ENCODE measurements at regions not wholly inside any gene's neighbourhood (a gene's known extent, or its start where the extent isn't known, plus 50 kb on each side); places are given as distances from the start of the nearest gene placed in this dataset.

GRCh38 chr15:87631093-87631492 is 625.4 kb downstream of the NTRK3 start:
- DNase-seq (ENCODE audit: low read depth in 2 of 2), result no peak

GRCh38 chr15:87628311-87628710 is 628.2 kb downstream of the NTRK3 start:
- DNase-seq (ENCODE audit: low read depth in 2 of 2), result no peak

DNA sequence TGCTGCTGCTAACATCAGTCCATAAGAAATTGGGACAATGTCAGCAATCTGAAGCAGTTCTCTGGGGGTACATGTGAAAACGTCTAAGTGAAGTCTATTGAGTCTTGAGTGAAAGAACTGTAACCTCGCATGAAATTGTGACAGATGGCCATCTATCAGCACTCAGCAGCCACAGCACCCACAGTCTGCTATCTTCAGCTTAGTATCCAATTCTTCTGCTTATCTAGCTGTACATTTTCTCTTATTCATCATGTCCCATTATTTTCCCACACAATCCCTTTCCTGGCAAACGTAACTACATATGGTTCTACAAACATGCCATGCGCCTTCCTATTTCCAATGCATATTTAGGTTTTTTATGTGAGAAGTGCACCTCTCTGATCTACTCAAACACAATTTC is 629.7 kb downstream of the NTRK3 start:
- DNase-seq (ENCODE audit: low read depth in 2 of 2), result no peak

DNA sequence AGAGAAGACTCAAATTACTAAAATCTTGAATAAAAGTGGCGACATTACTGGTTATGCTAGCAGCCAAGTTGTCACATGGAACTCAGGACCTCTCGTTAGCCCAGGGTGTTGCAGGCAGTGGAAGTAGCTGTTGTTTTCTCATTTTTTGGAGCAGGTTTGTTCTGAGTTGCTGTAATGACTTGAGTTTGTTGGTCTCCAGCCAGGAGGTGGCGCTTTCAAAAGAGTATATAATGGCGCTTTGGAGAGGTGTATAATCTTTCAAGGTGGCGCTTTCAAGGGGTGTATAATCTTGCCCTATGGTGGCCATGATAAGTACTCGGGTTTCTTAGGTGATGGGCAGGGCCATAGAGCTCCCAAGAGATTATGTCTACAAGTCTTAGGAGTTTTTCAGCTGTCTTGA is 632.7 kb downstream of the NTRK3 start:
- no peak for DNase-seq (ENCODE audit: low read depth in 2 of 2)

DNA sequence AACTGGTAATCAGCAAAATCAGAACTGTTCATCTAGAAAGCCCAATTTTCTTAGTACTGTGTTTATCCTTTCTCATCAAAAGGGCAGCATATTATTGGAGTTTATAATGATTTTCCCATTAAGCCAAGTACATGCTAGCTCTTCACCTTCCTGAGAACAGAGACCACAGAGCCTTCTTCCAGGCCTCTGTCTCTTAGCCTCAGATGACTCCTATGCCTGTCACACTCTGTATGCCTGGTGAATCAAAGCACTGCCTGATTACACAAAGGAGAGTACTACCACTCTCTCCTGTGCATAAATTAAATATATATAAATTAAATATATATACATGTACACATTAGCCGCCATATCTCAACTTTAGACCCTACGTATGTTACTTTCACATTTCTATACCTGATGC is 636.1 kb downstream of the NTRK3 start:
- DNase-seq (ENCODE audit: low read depth in 2 of 2), result no peak

GRCh38 chr15:87619161-87619960 is 637.2 kb downstream of the NTRK3 start:
- no peak for DNase-seq (ENCODE audit: low read depth in 2 of 2)

DNA sequence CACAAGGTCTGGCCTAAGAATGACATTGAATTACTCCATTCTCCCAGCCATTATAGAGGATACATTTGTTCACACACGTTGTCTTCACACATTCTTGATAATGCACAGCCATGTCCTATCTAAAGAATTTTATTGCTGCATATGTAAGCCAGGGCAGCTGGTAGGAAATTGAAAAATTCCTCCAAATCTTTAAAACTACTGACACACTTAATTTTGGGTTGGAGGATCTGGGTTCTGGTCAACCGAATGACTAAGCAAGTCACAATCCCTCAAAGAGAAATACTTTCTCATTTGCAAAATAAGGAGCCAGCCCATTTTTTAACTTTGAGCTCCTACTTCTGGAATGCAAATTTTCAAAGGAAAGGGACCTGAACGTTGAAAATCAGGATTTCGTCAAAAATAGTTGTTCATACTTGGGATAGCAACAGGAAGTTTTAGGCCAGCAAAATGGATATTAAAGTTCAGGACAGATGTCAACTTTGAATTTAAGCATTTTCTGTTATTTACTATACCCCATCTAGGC is 638.3 kb downstream of the NTRK3 start:
- no peak for DNase-seq (ENCODE audit: low read depth in 2 of 2)

GRCh38 chr15:87614704-87615103 is 641.8 kb downstream of the NTRK3 start:
- no peak for DNase-seq (ENCODE audit: low read depth in 2 of 2)

DNA sequence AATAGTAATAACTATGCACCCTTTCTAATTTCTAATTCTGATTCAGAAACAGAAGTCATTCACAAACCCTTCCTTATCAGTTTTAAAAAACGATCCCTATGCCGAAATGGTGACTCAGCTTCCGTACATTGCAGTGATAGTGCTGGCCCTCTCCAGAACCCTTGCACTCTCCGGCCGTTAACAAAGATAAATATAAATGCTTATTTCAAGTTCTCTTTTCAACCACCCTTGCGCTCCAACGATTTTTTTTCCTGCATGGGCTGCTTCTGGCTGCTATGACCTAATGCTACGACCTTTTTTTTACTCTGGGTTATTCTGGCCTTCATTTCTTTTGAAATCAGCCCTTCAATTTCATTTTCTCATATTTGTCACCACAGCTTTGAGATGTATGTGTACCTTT is 646.2 kb downstream of the NTRK3 start:
- no peak for DNase-seq (ENCODE audit: low read depth in 2 of 2)

DNA sequence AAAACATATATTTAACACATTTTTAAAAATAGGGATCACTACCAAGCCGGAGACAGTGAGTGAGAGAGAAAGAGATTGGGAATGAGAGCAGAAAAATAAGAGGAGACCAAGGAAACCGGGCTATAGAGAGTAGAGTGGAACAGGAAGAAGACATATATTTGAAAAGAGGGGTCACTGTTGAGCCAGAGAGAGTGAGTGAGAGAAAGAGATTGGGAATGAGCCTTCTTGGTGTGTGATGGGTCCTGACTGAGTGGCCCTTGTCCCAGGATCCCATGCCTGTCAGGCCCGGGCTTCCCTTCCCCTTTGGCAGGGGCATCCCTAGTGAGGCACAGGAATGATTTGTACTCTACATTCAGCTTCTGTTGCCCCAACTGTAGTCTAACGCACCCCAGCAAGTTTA is 646.6 kb downstream of the NTRK3 start:
- DNase-seq (ENCODE audit: low read depth in 2 of 2), result no peak

DNA sequence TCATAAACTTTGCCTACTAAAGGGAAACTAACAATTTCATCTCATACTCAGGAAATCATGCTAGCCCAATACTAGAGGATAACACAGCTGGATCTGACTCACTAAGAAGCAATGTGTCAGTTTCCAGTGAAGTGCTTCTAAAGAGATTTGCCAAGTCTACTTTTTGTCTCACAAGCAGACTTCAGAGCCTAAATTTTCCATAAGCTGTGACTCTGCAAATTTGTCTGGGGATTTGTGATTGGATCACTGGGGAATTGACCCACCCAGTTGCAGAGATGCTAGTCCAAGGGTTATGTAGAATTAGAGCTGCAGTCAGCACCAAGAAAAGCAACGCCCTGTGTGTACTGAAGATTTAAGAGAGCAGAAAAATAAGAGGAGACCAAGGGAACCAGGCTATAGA is 647.1 kb downstream of the NTRK3 start:
- DNase-seq (ENCODE audit: low read depth in 2 of 2), result no peak

GRCh38 chr15:87608238-87609028 is 648.1 kb downstream of the NTRK3 start:
- no peak for DNase-seq (ENCODE audit: low read depth in 2 of 2)

- DNase-seq (ENCODE audit: low read depth in 2 of 2), result no peak
These were observed 649.6 kb downstream of the NTRK3 start for GRCh38 chr15:87606971-87607370.

DNA sequence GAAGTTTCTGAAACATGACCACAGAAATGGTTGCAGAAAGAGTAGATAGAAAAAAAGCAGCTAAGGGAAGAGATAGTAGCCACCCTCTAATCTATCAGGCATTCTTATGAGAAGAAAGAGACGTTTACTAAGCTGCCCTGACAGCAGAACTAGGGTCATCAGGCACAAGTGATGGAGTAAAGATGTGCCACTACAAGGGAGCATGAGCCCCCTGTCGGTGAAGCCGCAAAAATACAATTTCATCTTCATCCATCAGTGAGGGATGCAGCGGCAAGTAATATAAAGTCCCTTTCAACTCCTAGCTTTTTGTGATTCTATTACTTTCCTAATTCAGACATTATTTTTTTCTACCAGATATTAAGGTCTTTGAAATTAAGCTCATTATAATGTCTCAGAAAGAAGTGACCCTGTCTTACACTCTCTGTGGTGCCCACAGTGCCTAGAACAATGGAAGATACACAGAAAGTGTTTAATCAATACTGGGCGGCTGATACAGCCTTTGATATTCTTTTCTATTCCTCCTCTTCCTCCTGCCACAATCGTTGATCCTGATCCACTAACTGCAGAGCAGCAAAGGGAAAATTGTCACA is 651.6 kb downstream of the NTRK3 start:
- DNase-seq (ENCODE audit: low read depth in 2 of 2), result no peak

DNA sequence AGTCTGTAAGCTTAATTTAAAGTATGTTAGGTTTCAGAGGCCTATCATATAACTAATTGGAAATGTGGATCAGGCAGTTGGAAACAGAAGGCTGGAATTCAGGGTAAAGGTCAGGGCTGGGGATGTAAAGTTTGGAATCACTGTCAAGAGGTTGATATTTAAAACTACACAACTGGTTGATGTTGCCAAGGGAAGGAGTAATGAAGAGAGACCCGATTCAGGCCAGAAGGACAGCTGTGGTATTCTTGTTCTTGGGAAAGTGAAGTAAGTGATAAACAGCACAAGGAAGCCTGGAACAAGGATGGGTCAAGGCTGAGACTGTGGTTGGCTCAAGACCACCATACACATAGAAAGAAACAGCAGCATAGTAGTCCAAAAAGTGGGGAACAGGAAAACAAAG is 654.2 kb downstream of the NTRK3 start:
- DNase-seq (ENCODE audit: low read depth in 2 of 2), result no peak

- DNase-seq (ENCODE audit: low read depth in 2 of 2), result no peak
These were observed 656.9 kb downstream of the NTRK3 start for GRCh38 chr15:87599616-87600015.

- no peak for DNase-seq (ENCODE audit: low read depth in 2 of 2)
These were observed 659.0 kb downstream of the NTRK3 start for GRCh38 chr15:87597346-87598052.

- DNase-seq (ENCODE audit: low read depth in 2 of 2), result no peak
These were observed 665.0 kb downstream of the NTRK3 start for GRCh38 chr15:87591582-87591981.

- no peak for DNase-seq (ENCODE audit: low read depth in 2 of 2)
These were observed 665.5 kb downstream of the NTRK3 start for GRCh38 chr15:87591042-87591441.

- no peak for DNase-seq (ENCODE audit: low read depth in 2 of 2)
These were observed 667.4 kb downstream of the NTRK3 start for GRCh38 chr15:87589134-87589533.

GRCh38 chr15:87582169-87582568 is 674.4 kb downstream of the NTRK3 start:
- DNase-seq (ENCODE audit: low read depth in 2 of 2), result no peak

DNA sequence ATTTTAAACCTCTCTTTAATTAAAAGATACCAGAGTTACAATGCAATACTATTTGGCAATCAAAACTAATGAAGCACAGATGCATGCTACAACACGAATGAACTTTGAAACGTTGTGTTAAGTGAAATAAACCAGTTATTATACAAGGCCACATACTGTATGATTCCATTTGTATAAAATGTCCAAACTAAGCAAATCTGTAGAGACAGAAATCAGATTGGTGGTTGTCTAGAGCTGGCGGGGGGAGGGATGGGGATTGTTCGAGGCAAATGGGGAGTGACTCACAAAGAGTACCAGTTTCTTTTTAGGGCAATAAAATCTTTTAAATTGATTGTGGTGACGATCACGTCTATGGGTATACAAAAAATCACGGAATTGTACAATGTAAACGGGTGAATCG is 677.0 kb downstream of the NTRK3 start:
- DNase-seq (ENCODE audit: low read depth in 2 of 2), result no peak
